Loucy (cell line): ENCODE measurements at regions not wholly inside any gene's neighbourhood (a gene's known extent, or its start where the extent isn't known, plus 50 kb on each side); places are given as distances from the start of the nearest gene placed in this dataset.

Experiments
- H2AFZ ChIP-seq: fragments of 200-600 bp; sonication (generic); 2 replicates; pipeline ENCODE4 v1.6.0; 2016; ENCODE audit warnings: antibody characterized with exemption, mild to moderate bottlenecking, low read length, moderate library complexity
- H3F3A ChIP-seq: fragments of 200-600 bp; 2 replicates; pipeline ENCODE4 v1.6.0; 2016; ENCODE audit warnings: antibody characterized with exemption, low read depth, mild to moderate bottlenecking
- H3K27me3 ChIP-seq: fragments of 200-600 bp; sonication (generic); 2 replicates; pipeline ENCODE4 v1.6.1; 2014; ENCODE audit warnings: low read length, mild to moderate bottlenecking; ENCODE audit not compliant: insufficient read depth, poor library complexity, severe bottlenecking
- H3K36me3 ChIP-seq: fragments of 200-600 bp; sonication (generic); 2 replicates; pipeline ENCODE4 v1.6.1; 2016; ENCODE audit warnings: low read length; ENCODE audit not compliant: insufficient read depth
- H3K4me1 ChIP-seq: fragments of 200-600 bp; sonication (generic); 2 replicates; pipeline ENCODE4 v1.5.1; 2014; ENCODE audit warnings: low read length, mild to moderate bottlenecking; ENCODE audit not compliant: insufficient read depth, poor library complexity, severe bottlenecking
- H3K4me2 ChIP-seq: fragments of 200-600 bp; sonication (generic); 2 replicates; pipeline ENCODE4 v1.6.0; 2014; ENCODE audit warnings: antibody characterized with exemption, low read length, low read depth, mild to moderate bottlenecking; ENCODE audit not compliant: poor library complexity, severe bottlenecking
- H3K4me3 ChIP-seq: fragments of 200-600 bp; sonication (generic); 2 replicates; pipeline ENCODE4 v1.5.1; 2014; ENCODE audit warnings: low read length, mild to moderate bottlenecking, mixed read lengths; ENCODE audit not compliant: poor library complexity, severe bottlenecking
- H3K79me2 ChIP-seq: fragments of 200-600 bp; sonication (generic); 2 replicates; pipeline ENCODE4 v1.6.1; 2014; ENCODE audit warnings: low read length; ENCODE audit not compliant: insufficient read depth
- H3K9ac ChIP-seq: fragments of 200-600 bp; sonication (generic); 2 replicates; pipeline ENCODE4 v1.6.0; 2014; ENCODE audit warnings: mild to moderate bottlenecking, low read depth, low read length, moderate library complexity; ENCODE audit not compliant: poor library complexity, severe bottlenecking
- H3K9me2 ChIP-seq: fragments of 200-600 bp; sonication (generic); replicated peaks from 2 replicates; pipeline ENCODE4 v1.6.1; 2016; ENCODE audit warnings: low read depth, low read length, mixed read lengths
- H3K9me3 ChIP-seq: fragments of 200-600 bp; sonication (generic); 2 replicates; pipeline ENCODE4 v1.6.1; 2014; ENCODE audit warnings: mild to moderate bottlenecking, antibody characterized with exemption, low read length, low read depth; ENCODE audit not compliant: insufficient read depth
- H4K20me1 ChIP-seq: fragments of 200-600 bp; sonication (generic); 2 replicates; pipeline ENCODE4 v1.6.0; 2014; ENCODE audit warnings: antibody characterized with exemption, low read length, mild to moderate bottlenecking; ENCODE audit not compliant: insufficient read depth, poor library complexity, severe bottlenecking
- CTCF ChIP-seq: fragments of 200-600 bp; sonication (generic); conservative IDR thresholded peaks from 2 replicates; pipeline ENCODE4 v1.5.1; 2014; ENCODE audit warnings: mild to moderate bottlenecking, antibody characterized with exemption, low read length
- EZH2phosphoT487 ChIP-seq: fragments of 200-600 bp; IDR thresholded peaks from 2 replicates; pipeline ENCODE4 v1.6.1; 2018; ENCODE audit warnings: antibody characterized with exemption, mild to moderate bottlenecking, moderate library complexity, borderline replicate concordance

DNA sequence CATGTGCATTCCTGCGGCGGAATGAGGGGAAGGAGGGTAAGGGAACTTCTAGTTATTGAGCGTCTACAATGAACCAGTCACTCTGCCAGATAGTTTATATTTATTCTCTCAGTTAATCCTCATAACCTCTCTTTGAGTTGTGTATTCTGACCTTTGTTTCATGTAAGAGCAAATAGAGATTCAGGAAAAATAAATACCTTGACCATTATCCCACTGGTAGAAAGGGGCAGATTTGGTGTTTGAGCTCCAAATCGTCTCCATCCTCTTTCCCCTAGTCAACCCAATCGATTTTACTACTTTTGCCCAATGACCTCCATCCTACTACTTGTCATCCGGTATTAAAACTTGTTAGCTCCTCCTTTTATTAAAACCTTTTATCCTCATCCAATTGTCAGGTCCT, 157.1 kb upstream of the SESN3 start:
- H3F3A ChIP-seq: no peaks in the 10 kb centered on the region
- H3K9me2 ChIP-seq: no peaks in the 10 kb centered on the region
- TF ChIP-seq CTCF (no peak), EZH2phosphoT487 (no peak)
- no peak overlapping the region for H3K4me2 ChIP-seq
- no peak overlapping the region for H3K9ac ChIP-seq
- H4K20me1 ChIP-seq: no peaks in the 10 kb centered on the region
- H3K79me2 ChIP-seq: no peaks in the 10 kb centered on the region
- no peaks in the 10 kb centered on the region for H3K36me3 ChIP-seq
- no peak overlapping the region for H2AFZ ChIP-seq
- H3K4me1 ChIP-seq: peaks cover 19% of the 10 kb centered on the region
- no peak overlapping the region for H3K4me3 ChIP-seq
- H3K27me3 ChIP-seq: no peaks in the 10 kb centered on the region
- H3K9me3 ChIP-seq: no peaks in the 10 kb centered on the region

DNA sequence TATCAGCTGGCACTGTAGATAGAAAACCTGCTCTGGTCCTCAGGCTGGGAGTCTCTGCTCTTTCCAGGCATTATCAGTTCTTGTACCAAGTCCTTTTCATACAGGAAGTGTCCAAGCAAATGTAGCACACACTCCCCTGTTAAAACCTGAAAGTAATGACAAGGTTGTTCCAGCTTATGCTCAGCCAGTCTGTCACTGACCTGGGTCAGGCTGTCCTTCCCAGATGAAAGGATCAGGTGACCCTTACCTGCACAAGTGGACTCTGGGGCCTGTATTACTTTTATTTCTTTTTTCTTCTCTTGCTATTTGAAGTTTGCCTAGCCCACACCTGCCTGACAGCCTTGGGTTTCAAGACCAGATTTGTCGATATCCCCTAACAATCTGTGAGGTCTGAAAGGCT, 156.3 kb upstream of the SESN3 start:
- TF ChIP-seq EZH2phosphoT487: no peak
- no peak for TF ChIP-seq CTCF
- Histone ChIP-seq H3K4me2 (no peak overlapping the region), H3K4me1 (peaks cover 19% of the 10 kb centered on the region)

GRCh38 chr11:95385577-95385976, 154.6 kb upstream of the SESN3 start:
- Histone ChIP-seq H3K4me3 (no peak overlapping the region), H3K27me3 (no peaks in the 10 kb centered on the region), H3K79me2 (no peaks in the 10 kb centered on the region), H3K4me1 (peaks cover 25% of the 10 kb centered on the region), H3K9me3 (no peaks in the 10 kb centered on the region), H3K9ac (no peak overlapping the region), H3K9me2 (no peaks in the 10 kb centered on the region), H3K4me2 (no peak overlapping the region), H3K36me3 (no peaks in the 10 kb centered on the region), H4K20me1 (no peaks in the 10 kb centered on the region), H3F3A (no peaks in the 10 kb centered on the region), H2AFZ (no peak overlapping the region)
- TF ChIP-seq CTCF (no peak), EZH2phosphoT487 (no peak)

More for the DNA sequence above, 156.3 kb upstream of the SESN3 start:
- no peaks in the 10 kb centered on the region for H3K9me3 ChIP-seq
- no peak overlapping the region; the same call in 1 of the 2 replicates for H2AFZ ChIP-seq
- no peak overlapping the region for H3K9ac ChIP-seq
- no peaks in the 10 kb centered on the region for H3K27me3 ChIP-seq
- no peaks in the 10 kb centered on the region for H3K79me2 ChIP-seq
- H3K9me2 ChIP-seq: no peaks in the 10 kb centered on the region
- H3K36me3 ChIP-seq: no peaks in the 10 kb centered on the region
- H3K4me3 ChIP-seq: no peak overlapping the region
- H3F3A ChIP-seq: no peaks in the 10 kb centered on the region
- H4K20me1 ChIP-seq: no peaks in the 10 kb centered on the region
